ENCODE measurements at regions not wholly inside any gene's neighbourhood (a gene's known extent, or its start where the extent isn't known, plus 50 kb on each side); places are given as distances from the start of the nearest gene placed in this dataset.

GRCh38 chr14:101073598-101073965, 170.1 kb upstream of the RTL1 start (continued):
- TF ChIP-seq NANOG (IDR thresholded peaks at IDR 0.05; ENCODE audit: borderline replicate concordance) (no peak), ZNF331 (CRISPR knock-in tag; IDR thresholded peaks at IDR 0.05; ENCODE audit: low read depth) (no peak), REST (IDR thresholded peaks at IDR 0.05; ENCODE audit: unreplicated experiment) (no peak), POLR2AphosphoS5 (IDR thresholded peaks at IDR 0.05; ENCODE audit: low read depth) (no peak), STAT1 (IDR thresholded peaks at IDR 0.05; ENCODE audit: unreplicated experiment) (no peak), CTCF (conservative IDR thresholded peaks at IDR 0.05; ENCODE audit: low read depth in 2 of 2) (no peak), ETS1 (IDR thresholded peaks at IDR 0.05) (no peak)

GRCh38 chr14:101074196-101075024, 170.9 kb upstream of the RTL1 start:
- H3K27me3 Mint-ChIP-seq (ENCODE audit: insufficient read depth, low read depth, poor library complexity): peaks cover 29% of the 10 kb centered on the region
- Histone ChIP-seq H3K27ac (ENCODE audit: low read depth) (no peak overlapping the region), H2AFZ (no peak overlapping the region), H3K4me2 (no peak overlapping the region), H3K36me3 (ENCODE audit: insufficient read depth) (no peaks in the 10 kb centered on the region), H3K27me3 (ENCODE audit: insufficient read depth) (peaks cover 8% of the 10 kb centered on the region), H3F3A (replicated peaks; ENCODE audit: low read depth) (no peaks in the 10 kb centered on the region), H3K4me3 (no peak overlapping the region), H3K4me1 (ENCODE audit: insufficient read depth) (peaks cover 30% of the 10 kb centered on the region), H3K9me2 (ENCODE audit: insufficient read depth) (no peaks in the 10 kb centered on the region), H3K79me2 (replicated peaks; ENCODE audit: insufficient read depth) (no peaks in the 10 kb centered on the region), H4K20me1 (replicated peaks; ENCODE audit: insufficient read depth) (no peaks in the 10 kb centered on the region)
- no peak overlapping the region for H3K4me3 Mint-ChIP-seq
- H3K9me3 Mint-ChIP-seq: no peaks in the 10 kb centered on the region
- no peak for ATAC-seq
- H3K27ac Mint-ChIP-seq: no peak overlapping the region
- no peak for DNase-seq (ENCODE audit: low spot score)
- H3K36me3 Mint-ChIP-seq (ENCODE audit: low read depth): no peaks in the 10 kb centered on the region
- H3K4me1 Mint-ChIP-seq: peaks cover 38% of the 10 kb centered on the region
- TF ChIP-seq NANOG (IDR thresholded peaks at IDR 0.05; ENCODE audit: borderline replicate concordance) (no peak), ZNF462 (CRISPR knock-in tag; IDR thresholded peaks at IDR 0.05) (no peak), POLR2AphosphoS5 (IDR thresholded peaks at IDR 0.05; ENCODE audit: low read depth) (no peak), ETS1 (IDR thresholded peaks at IDR 0.05) (no peak), EZH2phosphoT487 (IDR thresholded peaks at IDR 0.05; ENCODE audit: unreplicated experiment) (no peak)
